ENCODE measurements at regions not wholly inside any gene's neighbourhood (a gene's known extent, or its start where the extent isn't known, plus 50 kb on each side); places are given as distances from the start of the nearest gene placed in this dataset.

GRCh38 chr3:147000274-147000673 lies 395.1 kb upstream of the PLSCR5 start:
- TF ChIP-seq, protein P1, sequence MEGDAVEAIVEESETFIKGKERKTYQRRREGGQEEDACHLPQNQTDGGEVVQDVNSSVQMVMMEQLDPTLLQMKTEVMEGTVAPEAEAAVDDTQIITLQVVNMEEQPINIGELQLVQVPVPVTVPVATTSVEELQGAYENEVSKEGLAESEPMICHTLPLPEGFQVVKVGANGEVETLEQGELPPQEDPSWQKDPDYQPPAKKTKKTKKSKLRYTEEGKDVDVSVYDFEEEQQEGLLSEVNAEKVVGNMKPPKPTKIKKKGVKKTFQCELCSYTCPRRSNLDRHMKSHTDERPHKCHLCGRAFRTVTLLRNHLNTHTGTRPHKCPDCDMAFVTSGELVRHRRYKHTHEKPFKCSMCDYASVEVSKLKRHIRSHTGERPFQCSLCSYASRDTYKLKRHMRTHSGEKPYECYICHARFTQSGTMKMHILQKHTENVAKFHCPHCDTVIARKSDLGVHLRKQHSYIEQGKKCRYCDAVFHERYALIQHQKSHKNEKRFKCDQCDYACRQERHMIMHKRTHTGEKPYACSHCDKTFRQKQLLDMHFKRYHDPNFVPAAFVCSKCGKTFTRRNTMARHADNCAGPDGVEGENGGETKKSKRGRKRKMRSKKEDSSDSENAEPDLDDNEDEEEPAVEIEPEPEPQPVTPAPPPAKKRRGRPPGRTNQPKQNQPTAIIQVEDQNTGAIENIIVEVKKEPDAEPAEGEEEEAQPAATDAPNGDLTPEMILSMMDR (conservative IDR thresholded peaks at IDR 0.05; ENCODE audit: low read depth, low read length) = no peak
- TF ChIP-seq BHLHE40 (IDR thresholded peaks at IDR 0.05; ENCODE audit: low read depth, low read length) (no peak), MAFK (IDR thresholded peaks at IDR 0.05; ENCODE audit: low read depth, low read length) (no peak), SMC3 (IDR thresholded peaks at IDR 0.05; ENCODE audit: low read depth, low read length) (no peak)
- TF ChIP-seq, protein P2, sequence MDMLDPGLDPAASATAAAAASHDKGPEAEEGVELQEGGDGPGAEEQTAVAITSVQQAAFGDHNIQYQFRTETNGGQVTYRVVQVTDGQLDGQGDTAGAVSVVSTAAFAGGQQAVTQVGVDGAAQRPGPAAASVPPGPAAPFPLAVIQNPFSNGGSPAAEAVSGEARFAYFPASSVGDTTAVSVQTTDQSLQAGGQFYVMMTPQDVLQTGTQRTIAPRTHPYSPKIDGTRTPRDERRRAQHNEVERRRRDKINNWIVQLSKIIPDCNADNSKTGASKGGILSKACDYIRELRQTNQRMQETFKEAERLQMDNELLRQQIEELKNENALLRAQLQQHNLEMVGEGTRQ (IDR thresholded peaks at IDR 0.05; ENCODE audit: low read depth, low read length) = no peak
